Activated CD8-positive, alpha-beta memory T cell treated with anti-CD3 and anti-CD28 coated beads for 36 hours (primary cell): ENCODE measurements at regions not wholly inside any gene's neighbourhood (a gene's known extent, or its start where the extent isn't known, plus 50 kb on each side); places are given as distances from the start of the nearest gene placed in this dataset.
"Not testable (repeated sequence)": the region's sequence is repeated elsewhere in the genome, so short reads cannot be mapped to it uniquely, and the experiment has no call there.

Experiments used
- CTCF ChIA-PET: fragments of 350-600 bp; sonication (Branson Sonifier 250); formaldehyde crosslinking; loops from one replicate; lab custom pipeline; 2021; ENCODE audit warnings: antibody characterized with exemption; lab: Charles Lee
- POLR2A ChIA-PET: fragments of 350-600 bp; sonication (Branson Sonifier 250); formaldehyde crosslinking; loops from one replicate; lab custom pipeline; 2021; ENCODE audit warnings: antibody characterized with exemption; lab: Charles Lee

GRCh38 chr4:174401471-174402130, 117.9 kb downstream of the CEP44 start:
- ChIA-PET POLR2A (no interaction called here), CTCF (no interaction called here)

- POLR2A ChIA-PET, CTCF ChIA-PET: not testable (repeated sequence)
These were observed 117.0 kb downstream of the CEP44 start for GRCh38 chr4:174400603-174401302.

GRCh38 chr4:174398728-174399127, 115.0 kb downstream of the CEP44 start:
- POLR2A ChIA-PET = no interaction called here
- CTCF ChIA-PET = no interaction called here

GRCh38 chr4:174397366-174398155, 113.8 kb downstream of the CEP44 start:
- CTCF ChIA-PET = no interaction called here

GRCh38 chr4:174396599-174397110, 112.9 kb downstream of the CEP44 start:
- ChIA-PET CTCF (no interaction called here), POLR2A (no interaction called here)

More at GRCh38 chr4:174397366-174398155, 113.8 kb downstream of the CEP44 start:
- POLR2A ChIA-PET = no interaction called here

- POLR2A ChIA-PET = no interaction called here
- CTCF ChIA-PET = no interaction called here
These were observed 111.2 kb downstream of the CEP44 start for GRCh38 chr4:174394915-174395314.

- CTCF ChIA-PET = no interaction called here
These were observed 105.7 kb downstream of the CEP44 start for GRCh38 chr4:174389439-174389838.

GRCh38 chr4:174388461-174389145, 104.9 kb downstream of the CEP44 start:
- POLR2A ChIA-PET = no interaction called here
- CTCF ChIA-PET = no interaction called here

More at GRCh38 chr4:174389439-174389838, 105.7 kb downstream of the CEP44 start:
- POLR2A ChIA-PET = no interaction called here

GRCh38 chr4:174387721-174388120, 104.0 kb downstream of the CEP44 start:
- ChIA-PET POLR2A (no interaction called here), CTCF (no interaction called here)

- ChIA-PET POLR2A (no interaction called here), CTCF (no interaction called here)
These were observed 103.4 kb downstream of the CEP44 start for GRCh38 chr4:174387143-174387542.

GRCh38 chr4:174383783-174384182, 100.1 kb downstream of the CEP44 start:
- POLR2A ChIA-PET = no interaction called here
- CTCF ChIA-PET = no interaction called here

- CTCF ChIA-PET, POLR2A ChIA-PET: not testable (repeated sequence)
These were observed 99.4 kb downstream of the CEP44 start for GRCh38 chr4:174382938-174383605.
